B cell (primary cell): ENCODE measurements at regions not wholly inside any gene's neighbourhood (a gene's known extent, or its start where the extent isn't known, plus 50 kb on each side); places are given as distances from the start of the nearest gene placed in this dataset.

Experiments
- ATAC-seq: fragments of 200-7000 bp; cut with Tn5 transposase; one replicate; pipeline ENCODE4 v1.10.0; 2021; ENCODE audit warnings: low read depth, mild to moderate bottlenecking, moderate number of reproducible peaks, moderate library complexity
- CTCF ChIA-PET: fragments of 350-600 bp; sonication (Branson Sonifier 250); formaldehyde crosslinking; loops from one replicate; lab custom pipeline; 2021; ENCODE audit warnings: antibody characterized with exemption, inconsistent platforms; lab: Charles Lee
- POLR2A ChIA-PET: fragments of 350-600 bp; sonication (Branson Sonifier 250); formaldehyde crosslinking; loops from one replicate; lab custom pipeline; 2021; ENCODE audit warnings: antibody characterized with exemption; lab: Charles Lee
- DNase-seq: peaks from one replicate; pipeline ENCODE4 v3.0.0; 2013
- H2AFZ ChIP-seq: 2 replicates; pipeline ENCODE4 v1.6.1; 2012; ENCODE audit warnings: mild to moderate bottlenecking, low read depth, low read length; ENCODE audit not compliant: insufficient read depth, poor library complexity, severe bottlenecking
- H3K27ac ChIP-seq, 2 donors: 1 replicate in 1 of 2; 2 replicates in 1 of 2; pipeline ENCODE4 v1.5.1; 2012 to 2013; ENCODE audit warnings: low read length in 2 of 2, mild to moderate bottlenecking in 2 of 2, moderate library complexity in 1 of 2
- H3K27me3 ChIP-seq, 4 experiments: fragments of 200-600 bp in 1 of 4; sonication (generic) in 1 of 4; replicated peaks in 1 of 4; 1 replicate in 2 of 4; 2 replicates in 2 of 4; pipeline versions ENCODE4 v1.6.1 to v1.7.0; 2013 to 2016; ENCODE audit warnings: low read length in 3 of 4, mild to moderate bottlenecking in 2 of 4, mixed read lengths in 1 of 4, moderate library complexity in 1 of 4; ENCODE audit not compliant: insufficient read depth in 4 of 4, control insufficient read depth in 3 of 4; ENCODE audit errors: control extremely low read depth in 1 of 4
- H3K36me3 ChIP-seq, 2 experiments: replicated peaks in 1 of 2; 1 replicate in 1 of 2; 2 replicates in 1 of 2; pipeline versions ENCODE4 v1.6.1 to v1.7.1; 2013; ENCODE audit warnings: low read length in 1 of 2; ENCODE audit not compliant: insufficient read depth in 2 of 2, control insufficient read depth in 1 of 2; ENCODE audit errors: control extremely low read depth in 1 of 2, extremely low read depth in 1 of 2
- H3K4me1 ChIP-seq, 2 donors: fragments of 200-600 bp in 1 of 2; sonication (generic) in 1 of 2; 1 replicate in 1 of 2; 2 replicates in 1 of 2; pipeline versions ENCODE4 v1.5.1 to v1.6.1; 2013 to 2017; ENCODE audit warnings: low read length in 2 of 2; ENCODE audit not compliant: control insufficient read depth in 2 of 2, insufficient read depth in 2 of 2
- H3K4me2 ChIP-seq: replicated peaks from 2 replicates; pipeline ENCODE3; 2012; ENCODE audit warnings: mild to moderate bottlenecking, low read depth, low read length; ENCODE audit not compliant: poor library complexity, severe bottlenecking
- H3K4me3 ChIP-seq, 5 experiments: fragments of 200-600 bp in 1 of 5; sonication (generic) in 1 of 5; 1 replicate in 3 of 5; 2 replicates in 2 of 5; pipeline versions ENCODE4 v1.5.1 to v1.7.0; 2011 to 2016; ENCODE audit warnings: low read length in 4 of 5, mild to moderate bottlenecking in 4 of 5, low read depth in 2 of 5, control low read depth in 1 of 5, moderate library complexity in 1 of 5; ENCODE audit not compliant: insufficient read depth in 1 of 5; ENCODE audit errors: control extremely low read depth in 1 of 5, extremely low read depth in 1 of 5
- H3K79me2 ChIP-seq: fragments of 200-600 bp; sonication (generic); one replicate; pipeline ENCODE4 v1.6.0; 2016; ENCODE audit warnings: low read length; ENCODE audit not compliant: control insufficient read depth, insufficient read depth
- H3K9ac ChIP-seq: fragments of 200-600 bp; sonication (generic); 2 replicates; pipeline ENCODE4 v1.6.1; 2017; ENCODE audit warnings: mild to moderate bottlenecking, low read length, moderate library complexity
- H3K9me3 ChIP-seq, 3 donors: one replicate each; pipeline versions ENCODE4 v1.6.1 to v1.7.1; 2013; ENCODE audit warnings: low read length in 2 of 3; ENCODE audit not compliant: control insufficient read depth in 2 of 3, insufficient read depth in 1 of 3; ENCODE audit errors: control extremely low read depth in 1 of 3
- H4K20me1 ChIP-seq: 2 replicates; pipeline ENCODE4 v1.6.0; 2012; ENCODE audit warnings: mild to moderate bottlenecking, low read length; ENCODE audit not compliant: insufficient read depth, control insufficient read depth, poor library complexity, severe bottlenecking
- H3K27ac Mint-ChIP-seq: one replicate; pipeline ENCODE4 v1.8.0; 2021; ENCODE audit warnings: mixed read lengths
- H3K27me3 Mint-ChIP-seq: one replicate; pipeline ENCODE4 v1.8.0; 2021; ENCODE audit warnings: mixed read lengths
- H3K4me1 Mint-ChIP-seq: one replicate; pipeline ENCODE4 v1.8.0; 2021; ENCODE audit warnings: mixed read lengths
- H3K4me3 Mint-ChIP-seq: one replicate; pipeline ENCODE4 v1.8.0; 2021; ENCODE audit warnings: mixed read lengths
- H3K9me3 Mint-ChIP-seq: one replicate; pipeline ENCODE4 v1.8.0; 2022; ENCODE audit warnings: mixed read lengths; ENCODE audit not compliant: insufficient read depth
- CTCF ChIP-seq: fragments of 200-600 bp; IDR thresholded peaks from one replicate; pipeline ENCODE4 v1.8.0; 2022; ENCODE audit warnings: antibody characterized with exemption, mild to moderate bottlenecking
- EZH2 ChIP-seq: IDR thresholded peaks from 2 replicates; pipeline ENCODE4 v1.6.1; 2012; ENCODE audit warnings: borderline replicate concordance, low read depth, mild to moderate bottlenecking, moderate library complexity, low read length; ENCODE audit not compliant: insufficient read depth, poor library complexity, severe bottlenecking
- WGBS: methylation state at CpG from one replicate; pipeline ENCODE4 v1.1.5; 2013; ENCODE audit warnings: missing lambda C conversion rate; ENCODE audit not compliant: insufficient coverage; 5-methylcytosine and 5-hydroxymethylcytosine counted together
- intact Hi-C: fragments of 100-400 bp; cut with micrococcal nuclease; formaldehyde crosslinking; loops from one replicate; pipeline ENCODE4 v1.10.0; 2022

- H3K9me3 Mint-ChIP-seq: no peaks in the 10 kb centered on the region
- TF ChIP-seq CTCF (no peak), EZH2 (no peak)
- H3K4me2 ChIP-seq: no peak overlapping the region
- 94% methylated on average over 2 of the region's 2 CpGs for WGBS
- no peak overlapping the region for H3K4me3 Mint-ChIP-seq
- H3K4me3 ChIP-seq: no peak overlapping the region
- no peaks in the 10 kb centered on the region for H4K20me1 ChIP-seq
- H3K36me3 ChIP-seq: no peaks in the 10 kb centered on the region
- ChIA-PET POLR2A (no interaction called here), CTCF (no interaction called here)
- DNase-seq (no peak), ATAC-seq (no peak)
- H3K27me3 Mint-ChIP-seq: no peaks in the 10 kb centered on the region
- H3K9ac ChIP-seq: no peak overlapping the region
- no peaks in the 10 kb centered on the region for H3K4me1 ChIP-seq
- H3K27ac ChIP-seq: no peak overlapping the region
- H3K27ac Mint-ChIP-seq: no peak overlapping the region
- peaks cover 0 to 3% (median 0%) of the 10 kb centered on the region in 3 donors for H3K9me3 ChIP-seq
- no peaks in the 10 kb centered on the region for H3K79me2 ChIP-seq
- no peaks in the 10 kb centered on the region for H3K27me3 ChIP-seq
- H2AFZ ChIP-seq: no peak overlapping the region
- H3K4me1 Mint-ChIP-seq: no peaks in the 10 kb centered on the region
- intact Hi-C loops: no loop called here
These were observed 132.4 kb downstream of the SEPTIN14 start for GRCh38 chr7:55730197-55730596.

- H3K9ac ChIP-seq: no peak overlapping the region
- intact Hi-C loops: no loop called here
- POLR2A ChIA-PET: no interaction called here
These were observed 139.0 kb downstream of the SEPTIN14 start for GRCh38 chr7:55723621-55723941.

More at GRCh38 chr7:55723621-55723941, 139.0 kb downstream of the SEPTIN14 start:
- DNase-seq (no peak), ATAC-seq (no peak)
- H3K9me3 ChIP-seq: no peaks in the 10 kb centered on the region
- no peak overlapping the region for H3K27ac Mint-ChIP-seq
- no peaks in the 10 kb centered on the region for H3K9me3 Mint-ChIP-seq
- H2AFZ ChIP-seq: no peak overlapping the region
- no peaks in the 10 kb centered on the region for H3K27me3 ChIP-seq
- H3K4me1 ChIP-seq: no peaks in the 10 kb centered on the region
- no peak overlapping the region for H3K27ac ChIP-seq
- H3K4me3 ChIP-seq: no peak overlapping the region
- no peaks in the 10 kb centered on the region for H3K79me2 ChIP-seq
- TF ChIP-seq EZH2: no peak
- no peak for TF ChIP-seq CTCF
- no peaks in the 10 kb centered on the region for H4K20me1 ChIP-seq
- peaks cover 3% of the 10 kb centered on the region for H3K27me3 Mint-ChIP-seq
- H3K4me2 ChIP-seq: no peak overlapping the region
- no peaks in the 10 kb centered on the region for H3K36me3 ChIP-seq
- no peak overlapping the region for H3K4me3 Mint-ChIP-seq
- H3K4me1 Mint-ChIP-seq: no peaks in the 10 kb centered on the region
- CTCF ChIA-PET: no interaction called here
- 47% methylated on average over 7 of the region's 7 CpGs for WGBS
